ENCODE measurements at regions not wholly inside any gene's neighbourhood (a gene's known extent, or its start where the extent isn't known, plus 50 kb on each side); places are given as distances from the start of the nearest gene placed in this dataset.

GRCh38 chr1:232227306-232227705 is 402.6 kb downstream of the SIPA1L2 start:
- no peaks in the 10 kb centered on the region for H3K36me3 ChIP-seq
- no peak for TF ChIP-seq CTCF (IDR thresholded peaks at IDR 0.05)
- no peak for TF ChIP-seq POLR2A (IDR thresholded peaks at IDR 0.05)
- H3K27ac ChIP-seq, result no peak overlapping the region
- no peak overlapping the region for H3K4me3 ChIP-seq
- H3K4me1 ChIP-seq, result no peaks in the 10 kb centered on the region
- DNase-seq, result no peak
- H3K27me3 ChIP-seq, result no peaks in the 10 kb centered on the region
- no peaks in the 10 kb centered on the region for H3K9me3 ChIP-seq

- H3K27me3 ChIP-seq, result no peaks in the 10 kb centered on the region
- H3K4me1 ChIP-seq, result no peaks in the 10 kb centered on the region
- no peaks in the 10 kb centered on the region for H3K9me3 ChIP-seq
- TF ChIP-seq CTCF (IDR thresholded peaks at IDR 0.05), result no peak
- TF ChIP-seq POLR2A (IDR thresholded peaks at IDR 0.05), result no peak
- no peak overlapping the region for H3K27ac ChIP-seq
- peak in 1 of 3 donors; percentile 69 for DNase-seq
- no peak overlapping the region for H3K4me3 ChIP-seq
- H3K36me3 ChIP-seq, result no peaks in the 10 kb centered on the region
These were observed 403.7 kb downstream of the SIPA1L2 start for GRCh38 chr1:232226197-232226712.

GRCh38 chr1:232225336-232226131 is 404.4 kb downstream of the SIPA1L2 start:
- H3K36me3 ChIP-seq, result no peaks in the 10 kb centered on the region
- no peak overlapping the region for H3K4me3 ChIP-seq
- no peak overlapping the region for H3K27ac ChIP-seq
- no peaks in the 10 kb centered on the region for H3K4me1 ChIP-seq
- no peaks in the 10 kb centered on the region for H3K27me3 ChIP-seq
- TF ChIP-seq POLR2A (IDR thresholded peaks at IDR 0.05) (no peak), CTCF (IDR thresholded peaks at IDR 0.05) (no peak)
- no peak for DNase-seq
- H3K9me3 ChIP-seq, result no peaks in the 10 kb centered on the region

GRCh38 chr1:232223887-232224286 is 406.0 kb downstream of the SIPA1L2 start:
- Histone ChIP-seq H3K27ac (no peak overlapping the region), H3K9me3 (no peaks in the 10 kb centered on the region), H3K4me1 (no peaks in the 10 kb centered on the region), H3K36me3 (no peaks in the 10 kb centered on the region), H3K27me3 (no peaks in the 10 kb centered on the region), H3K4me3 (no peak overlapping the region)
- no peak for DNase-seq
- no peak for TF ChIP-seq CTCF (IDR thresholded peaks at IDR 0.05)
- no peak for TF ChIP-seq POLR2A (IDR thresholded peaks at IDR 0.05)

- no peak for TF ChIP-seq POLR2A (IDR thresholded peaks at IDR 0.05)
- TF ChIP-seq CTCF (IDR thresholded peaks at IDR 0.05), result no peak
- no peak overlapping the region for H3K27ac ChIP-seq
These were observed 406.7 kb downstream of the SIPA1L2 start for GRCh38 chr1:232223183-232223708.

More at GRCh38 chr1:232223183-232223708, 406.7 kb downstream of the SIPA1L2 start:
- Histone ChIP-seq H3K27me3 (no peaks in the 10 kb centered on the region), H3K36me3 (no peaks in the 10 kb centered on the region), H3K9me3 (no peaks in the 10 kb centered on the region), H3K4me1 (no peaks in the 10 kb centered on the region), H3K4me3 (no peak overlapping the region)
- no peak for DNase-seq

Measured in Peyer's patch (tissue), 4 donors.